ENCODE measurements at regions not wholly inside any gene's neighbourhood (a gene's known extent, or its start where the extent isn't known, plus 50 kb on each side); places are given as distances from the start of the nearest gene placed in this dataset.

DNA sequence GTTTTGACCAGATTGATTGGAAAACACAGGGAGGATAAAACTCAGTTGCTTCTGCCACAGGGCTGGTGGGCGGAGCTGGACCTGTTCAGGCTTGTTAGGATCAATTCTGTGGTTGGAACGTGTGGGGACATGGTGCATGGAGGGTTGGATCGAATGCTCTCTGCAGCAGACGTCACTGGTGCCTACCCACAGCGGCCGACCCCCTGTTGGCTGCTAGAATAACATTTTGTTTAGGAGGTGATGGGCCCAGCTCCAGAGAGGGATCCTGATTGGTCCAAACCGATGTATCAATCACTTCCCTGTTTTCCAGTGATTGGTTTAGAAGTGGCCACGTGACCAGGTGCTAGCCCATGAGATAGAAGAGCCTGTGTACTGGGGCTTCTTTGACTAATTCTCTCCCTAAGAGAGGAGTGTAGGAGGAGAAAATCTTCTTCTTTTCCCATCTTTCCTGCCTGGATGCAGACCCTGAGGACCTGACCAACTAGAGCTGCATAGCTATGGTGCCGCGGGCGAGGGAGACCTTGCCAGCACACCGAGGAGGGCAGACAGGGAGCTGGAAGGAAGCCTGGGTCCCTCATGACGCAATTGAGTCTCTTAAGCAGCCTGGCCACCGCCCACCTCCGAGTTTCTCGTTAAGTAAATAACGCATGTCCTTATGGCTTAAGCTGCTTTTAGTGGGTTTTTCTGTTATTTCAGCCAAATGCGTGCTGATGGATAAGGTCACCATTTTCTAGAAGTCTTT, 163.5 kb downstream of the AACS start:
- TF ChIP-seq GABPA (IDR thresholded peaks at IDR 0.05; ENCODE audit: low read depth) (no peak), POLR2AphosphoS5 (IDR thresholded peaks at IDR 0.05; ENCODE audit: low read depth) (no peak), SPI1 (IDR thresholded peaks at IDR 0.05; ENCODE audit: borderline replicate concordance, low read depth) (no peak)
- TF ChIP-seq, protein P1, sequence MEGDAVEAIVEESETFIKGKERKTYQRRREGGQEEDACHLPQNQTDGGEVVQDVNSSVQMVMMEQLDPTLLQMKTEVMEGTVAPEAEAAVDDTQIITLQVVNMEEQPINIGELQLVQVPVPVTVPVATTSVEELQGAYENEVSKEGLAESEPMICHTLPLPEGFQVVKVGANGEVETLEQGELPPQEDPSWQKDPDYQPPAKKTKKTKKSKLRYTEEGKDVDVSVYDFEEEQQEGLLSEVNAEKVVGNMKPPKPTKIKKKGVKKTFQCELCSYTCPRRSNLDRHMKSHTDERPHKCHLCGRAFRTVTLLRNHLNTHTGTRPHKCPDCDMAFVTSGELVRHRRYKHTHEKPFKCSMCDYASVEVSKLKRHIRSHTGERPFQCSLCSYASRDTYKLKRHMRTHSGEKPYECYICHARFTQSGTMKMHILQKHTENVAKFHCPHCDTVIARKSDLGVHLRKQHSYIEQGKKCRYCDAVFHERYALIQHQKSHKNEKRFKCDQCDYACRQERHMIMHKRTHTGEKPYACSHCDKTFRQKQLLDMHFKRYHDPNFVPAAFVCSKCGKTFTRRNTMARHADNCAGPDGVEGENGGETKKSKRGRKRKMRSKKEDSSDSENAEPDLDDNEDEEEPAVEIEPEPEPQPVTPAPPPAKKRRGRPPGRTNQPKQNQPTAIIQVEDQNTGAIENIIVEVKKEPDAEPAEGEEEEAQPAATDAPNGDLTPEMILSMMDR (IDR thresholded peaks at IDR 0.05; ENCODE audit: insufficient read depth, low read length), result no peak
- TF ChIP-seq, protein P2, sequence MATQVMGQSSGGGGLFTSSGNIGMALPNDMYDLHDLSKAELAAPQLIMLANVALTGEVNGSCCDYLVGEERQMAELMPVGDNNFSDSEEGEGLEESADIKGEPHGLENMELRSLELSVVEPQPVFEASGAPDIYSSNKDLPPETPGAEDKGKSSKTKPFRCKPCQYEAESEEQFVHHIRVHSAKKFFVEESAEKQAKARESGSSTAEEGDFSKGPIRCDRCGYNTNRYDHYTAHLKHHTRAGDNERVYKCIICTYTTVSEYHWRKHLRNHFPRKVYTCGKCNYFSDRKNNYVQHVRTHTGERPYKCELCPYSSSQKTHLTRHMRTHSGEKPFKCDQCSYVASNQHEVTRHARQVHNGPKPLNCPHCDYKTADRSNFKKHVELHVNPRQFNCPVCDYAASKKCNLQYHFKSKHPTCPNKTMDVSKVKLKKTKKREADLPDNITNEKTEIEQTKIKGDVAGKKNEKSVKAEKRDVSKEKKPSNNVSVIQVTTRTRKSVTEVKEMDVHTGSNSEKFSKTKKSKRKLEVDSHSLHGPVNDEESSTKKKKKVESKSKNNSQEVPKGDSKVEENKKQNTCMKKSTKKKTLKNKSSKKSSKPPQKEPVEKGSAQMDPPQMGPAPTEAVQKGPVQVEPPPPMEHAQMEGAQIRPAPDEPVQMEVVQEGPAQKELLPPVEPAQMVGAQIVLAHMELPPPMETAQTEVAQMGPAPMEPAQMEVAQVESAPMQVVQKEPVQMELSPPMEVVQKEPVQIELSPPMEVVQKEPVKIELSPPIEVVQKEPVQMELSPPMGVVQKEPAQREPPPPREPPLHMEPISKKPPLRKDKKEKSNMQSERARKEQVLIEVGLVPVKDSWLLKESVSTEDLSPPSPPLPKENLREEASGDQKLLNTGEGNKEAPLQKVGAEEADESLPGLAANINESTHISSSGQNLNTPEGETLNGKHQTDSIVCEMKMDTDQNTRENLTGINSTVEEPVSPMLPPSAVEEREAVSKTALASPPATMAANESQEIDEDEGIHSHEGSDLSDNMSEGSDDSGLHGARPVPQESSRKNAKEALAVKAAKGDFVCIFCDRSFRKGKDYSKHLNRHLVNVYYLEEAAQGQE (IDR thresholded peaks at IDR 0.05; ENCODE audit: insufficient replicate concordance, low read depth), result no peak
- H3K27me3 ChIP-seq (ENCODE audit: insufficient read depth, poor library complexity, severe bottlenecking), result no peaks in the 10 kb centered on the region

DNA sequence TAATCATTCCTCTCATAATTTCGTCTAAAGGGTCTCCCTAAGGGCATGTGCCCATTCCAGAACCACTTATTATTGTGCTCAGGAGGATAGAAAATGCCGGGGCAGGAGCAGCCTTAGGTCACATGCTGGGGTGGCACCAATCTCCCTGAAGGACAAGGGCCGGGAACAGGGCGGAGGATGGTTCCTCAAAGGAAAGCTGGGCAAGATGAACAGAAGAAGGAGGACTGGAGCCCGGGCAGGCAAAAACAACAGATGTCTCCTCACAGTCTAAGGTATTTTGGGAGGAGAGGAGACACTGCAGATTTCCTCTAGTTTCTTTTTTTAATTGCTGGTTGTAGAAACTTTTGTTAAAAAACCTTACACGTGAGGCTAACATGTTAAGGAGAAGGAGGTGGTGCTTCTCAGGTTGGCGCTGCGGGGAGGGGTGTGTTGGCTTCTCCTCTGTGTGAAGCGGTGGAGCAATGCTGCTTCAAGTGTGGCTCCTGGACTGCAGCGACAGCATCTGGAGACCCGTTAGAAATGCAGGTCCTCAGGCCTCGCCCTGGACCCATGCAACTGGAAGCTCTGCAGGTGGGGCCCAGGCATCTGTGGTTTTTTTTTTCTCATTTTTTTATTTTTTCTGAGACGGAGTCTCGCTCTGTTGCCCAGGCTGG, 164.8 kb downstream of the AACS start:
- Histone ChIP-seq H3K27me3 (ENCODE audit: insufficient read depth, poor library complexity, severe bottlenecking) (no peaks in the 10 kb centered on the region), H3K27ac (replicated peaks) (no peak overlapping the region), H3K4me3 (replicated peaks; ENCODE audit: insufficient read depth, low read length) (no peak overlapping the region)
- no peak for DNase-seq (ENCODE audit: low read depth in 1 of 2, low spot score in 1 of 2)
- TF ChIP-seq SPI1 (IDR thresholded peaks at IDR 0.05; ENCODE audit: borderline replicate concordance, low read depth) (no peak), GABPA (IDR thresholded peaks at IDR 0.05; ENCODE audit: low read depth) (no peak), POLR2AphosphoS5 (IDR thresholded peaks at IDR 0.05; ENCODE audit: low read depth) (no peak)
- TF ChIP-seq, protein P2 (IDR thresholded peaks at IDR 0.05; ENCODE audit: insufficient replicate concordance, low read depth), result no peak
- TF ChIP-seq, protein P1 (IDR thresholded peaks at IDR 0.05; ENCODE audit: insufficient read depth, low read length), result no peak

More for the DNA sequence above, 163.5 kb downstream of the AACS start:
- no peak overlapping the region for H3K27ac ChIP-seq (replicated peaks)
- H3K4me3 ChIP-seq (replicated peaks; ENCODE audit: insufficient read depth, low read length), result no peak overlapping the region
- no peak for DNase-seq (ENCODE audit: low read depth in 1 of 2, low spot score in 1 of 2)

DNA sequence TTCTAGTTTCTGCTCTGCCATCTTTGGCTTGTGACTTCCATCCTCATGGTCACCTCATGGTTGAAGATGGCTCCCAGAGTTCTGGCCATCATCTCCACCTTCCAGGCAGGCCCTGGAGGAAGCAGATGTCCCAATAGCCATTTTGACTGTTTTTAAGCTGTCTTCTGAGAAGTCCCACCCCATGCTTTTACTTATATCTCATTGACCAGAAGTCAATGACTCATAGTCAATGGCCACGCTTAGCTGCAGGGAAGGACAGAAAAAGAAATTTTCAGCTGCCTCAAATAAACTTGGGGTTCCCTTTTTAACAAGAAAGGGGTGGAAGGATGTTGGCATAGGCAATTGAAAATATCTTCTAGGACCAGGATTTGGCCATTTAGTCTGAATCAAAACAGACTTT, 168.1 kb downstream of the AACS start:
- Histone ChIP-seq H3K27ac (replicated peaks) (no peak overlapping the region), H3K4me3 (replicated peaks; ENCODE audit: insufficient read depth, low read length) (no peak overlapping the region), H3K27me3 (ENCODE audit: insufficient read depth, poor library complexity, severe bottlenecking) (no peaks in the 10 kb centered on the region)
- no peak for TF ChIP-seq SPI1 (IDR thresholded peaks at IDR 0.05; ENCODE audit: borderline replicate concordance, low read depth)
- TF ChIP-seq, protein P2 (IDR thresholded peaks at IDR 0.05; ENCODE audit: insufficient replicate concordance, low read depth), result no peak
- no peak for TF ChIP-seq GABPA (IDR thresholded peaks at IDR 0.05; ENCODE audit: low read depth)
- TF ChIP-seq, protein P1 (IDR thresholded peaks at IDR 0.05; ENCODE audit: insufficient read depth, low read length), result no peak
- no peak for TF ChIP-seq POLR2AphosphoS5 (IDR thresholded peaks at IDR 0.05; ENCODE audit: low read depth)
- no peak for DNase-seq (ENCODE audit: low read depth in 1 of 2, low spot score in 1 of 2)

Data from HL-60 (cell line).